H1 (cell line): ENCODE measurements at regions not wholly inside any gene's neighbourhood (a gene's known extent, or its start where the extent isn't known, plus 50 kb on each side); places are given as distances from the start of the nearest gene placed in this dataset.
"Not testable (repeated sequence)": the region's sequence is repeated elsewhere in the genome, so short reads cannot be mapped to it uniquely, and the experiment has no call there.

Source experiments
- POLR2AphosphoS5 ChIP-seq: IDR thresholded peaks from 2 replicates; pipeline ENCODE4 v1.6.1; 2011; ENCODE audit warnings: low read depth, low read length
- YY1 ChIP-seq: IDR thresholded peaks from 2 replicates; pipeline ENCODE4 v1.6.1; 2011; ENCODE audit warnings: low read depth, mild to moderate bottlenecking, low read length

DNA sequence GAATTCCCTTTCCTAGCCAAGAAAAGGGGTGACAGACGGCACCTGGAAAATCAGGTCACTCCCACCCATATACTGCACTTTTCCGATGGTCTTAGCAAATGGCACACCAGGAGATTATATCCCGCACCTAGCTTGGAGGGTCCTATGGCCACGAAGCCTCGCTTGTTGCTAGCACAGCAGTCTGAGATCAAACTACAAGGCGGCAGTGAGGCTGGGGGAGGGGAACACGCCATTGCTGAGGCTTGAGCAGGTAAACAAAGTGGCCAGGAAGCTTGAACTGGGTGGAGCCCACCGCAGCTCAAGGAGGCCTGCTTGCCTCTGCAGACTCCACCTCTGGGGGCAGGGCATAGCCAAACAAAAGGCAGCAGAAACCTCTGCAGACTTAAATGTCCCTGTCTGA lies 190.8 kb downstream of the NFKBIZ start:
- TF ChIP-seq POLR2AphosphoS5, YY1: not testable (repeated sequence)
